ENCODE measurements at regions not wholly inside any gene's neighbourhood (a gene's known extent, or its start where the extent isn't known, plus 50 kb on each side); places are given as distances from the start of the nearest gene placed in this dataset.
"Not testable (repeated sequence)": the region's sequence is repeated elsewhere in the genome, so short reads cannot be mapped to it uniquely, and the experiment has no call there.

- DNase-seq, result no peak
Measured at GRCh38 chr2:20499387-20499786, 52.5 kb downstream of the RHOB start.

- DNase-seq, result no peak
Measured at GRCh38 chr2:20501974-20502373, 55.1 kb downstream of the RHOB start.

GRCh38 chr2:20502496-20502895 lies 55.6 kb downstream of the RHOB start:
- DNase-seq, result not testable (repeated sequence)

- DNase-seq, result no peak
Measured at GRCh38 chr2:20504174-20504573, 57.3 kb downstream of the RHOB start.

GRCh38 chr2:20506201-20506685 lies 59.4 kb downstream of the RHOB start:
- DNase-seq, result no peak

GRCh38 chr2:20507166-20507692 lies 60.4 kb downstream of the RHOB start:
- DNase-seq, result no peak

- DNase-seq, result no peak
Measured at GRCh38 chr2:20507711-20508110, 60.8 kb downstream of the RHOB start.

GRCh38 chr2:20509301-20509769 lies 62.5 kb downstream of the RHOB start:
- no peak for DNase-seq

GRCh38 chr2:20509770-20510490 lies 63.1 kb downstream of the RHOB start:
- DNase-seq, result peak; percentile 60

- no peak for DNase-seq
Measured at GRCh38 chr2:20511130-20511529, 64.3 kb downstream of the RHOB start.

- no peak for DNase-seq
Measured at GRCh38 chr2:20512061-20512605, 65.3 kb downstream of the RHOB start.

GRCh38 chr2:20513946-20514345 lies 67.1 kb downstream of the RHOB start:
- DNase-seq, result no peak

GRCh38 chr2:20514596-20515269 lies 67.9 kb downstream of the RHOB start:
- DNase-seq, result no peak

GRCh38 chr2:20515290-20516220 lies 68.7 kb downstream of the RHOB start:
- DNase-seq, result no peak

- DNase-seq, result no peak
Measured at GRCh38 chr2:20516291-20516645, 69.4 kb downstream of the RHOB start.

- DNase-seq, result no peak
Measured at GRCh38 chr2:20516646-20517341, 69.9 kb downstream of the RHOB start.

- no peak for DNase-seq
Measured at GRCh38 chr2:20519309-20519708, 72.4 kb downstream of the RHOB start.

- no peak for DNase-seq
Measured at GRCh38 chr2:20520128-20520527, 73.3 kb downstream of the RHOB start.

GRCh38 chr2:20521193-20521592 lies 74.3 kb downstream of the RHOB start:
- no peak for DNase-seq

- no peak for DNase-seq
Measured at GRCh38 chr2:20521682-20522189, 74.9 kb downstream of the RHOB start.

- DNase-seq, result no peak
Measured at GRCh38 chr2:20523073-20523798, 76.4 kb downstream of the RHOB start.
